Kidney epithelial cell (primary cell): ENCODE measurements at regions not wholly inside any gene's neighbourhood (a gene's known extent, or its start where the extent isn't known, plus 50 kb on each side); places are given as distances from the start of the nearest gene placed in this dataset.

Experiments used
- DNase-seq: peaks from one replicate; pipeline ENCODE4 v3.0.0-alpha.2; 2010; ENCODE audit warnings: low read depth
- H3K27me3 ChIP-seq: 2 replicates; pipeline ENCODE4 v1.6.0; 2011; ENCODE audit warnings: low read length; ENCODE audit not compliant: control insufficient read depth, insufficient read depth
- H3K36me3 ChIP-seq: 2 replicates; pipeline ENCODE4 v1.5.1; 2011; ENCODE audit warnings: low read length; ENCODE audit not compliant: control insufficient read depth, insufficient read depth
- H3K4me3 ChIP-seq: 2 replicates; pipeline ENCODE4 v1.5.1; 2011; ENCODE audit warnings: low read depth, mild to moderate bottlenecking, control low read depth, low read length
- TF ChIP-seq, protein P1 (sequence below): IDR thresholded peaks from 2 replicates; pipeline ENCODE4 v1.5.1; 2011; ENCODE audit warnings: mild to moderate bottlenecking, moderate library complexity, low read length, control low read depth, inconsistent platforms; ENCODE audit not compliant: insufficient read depth, poor library complexity, severe bottlenecking

DNA sequence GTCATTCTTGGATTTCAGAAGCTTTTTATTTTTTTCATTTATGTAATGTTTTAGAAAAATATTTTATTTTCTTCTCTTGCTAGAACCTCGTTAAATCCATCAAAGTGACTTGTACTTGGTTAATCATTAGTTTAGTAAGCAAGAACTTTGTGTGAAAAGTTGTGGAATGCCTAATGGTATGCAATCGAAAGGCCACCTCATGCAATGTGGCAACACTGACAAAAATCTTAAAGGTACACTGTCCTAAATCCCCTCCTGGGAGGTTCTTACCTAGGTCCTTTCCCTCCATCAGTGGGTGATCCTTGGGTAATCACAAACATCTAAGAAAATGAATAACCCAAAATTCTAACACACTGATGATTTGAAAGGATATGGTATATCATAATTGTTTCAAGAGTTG is 304.2 kb downstream of the DNAH5 start:
- peak; percentile 63 for DNase-seq
- TF ChIP-seq, protein P1, sequence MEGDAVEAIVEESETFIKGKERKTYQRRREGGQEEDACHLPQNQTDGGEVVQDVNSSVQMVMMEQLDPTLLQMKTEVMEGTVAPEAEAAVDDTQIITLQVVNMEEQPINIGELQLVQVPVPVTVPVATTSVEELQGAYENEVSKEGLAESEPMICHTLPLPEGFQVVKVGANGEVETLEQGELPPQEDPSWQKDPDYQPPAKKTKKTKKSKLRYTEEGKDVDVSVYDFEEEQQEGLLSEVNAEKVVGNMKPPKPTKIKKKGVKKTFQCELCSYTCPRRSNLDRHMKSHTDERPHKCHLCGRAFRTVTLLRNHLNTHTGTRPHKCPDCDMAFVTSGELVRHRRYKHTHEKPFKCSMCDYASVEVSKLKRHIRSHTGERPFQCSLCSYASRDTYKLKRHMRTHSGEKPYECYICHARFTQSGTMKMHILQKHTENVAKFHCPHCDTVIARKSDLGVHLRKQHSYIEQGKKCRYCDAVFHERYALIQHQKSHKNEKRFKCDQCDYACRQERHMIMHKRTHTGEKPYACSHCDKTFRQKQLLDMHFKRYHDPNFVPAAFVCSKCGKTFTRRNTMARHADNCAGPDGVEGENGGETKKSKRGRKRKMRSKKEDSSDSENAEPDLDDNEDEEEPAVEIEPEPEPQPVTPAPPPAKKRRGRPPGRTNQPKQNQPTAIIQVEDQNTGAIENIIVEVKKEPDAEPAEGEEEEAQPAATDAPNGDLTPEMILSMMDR: no peak
- no peaks in the 10 kb centered on the region for H3K27me3 ChIP-seq
- H3K36me3 ChIP-seq: no peaks in the 10 kb centered on the region
- no peak overlapping the region for H3K4me3 ChIP-seq

DNA sequence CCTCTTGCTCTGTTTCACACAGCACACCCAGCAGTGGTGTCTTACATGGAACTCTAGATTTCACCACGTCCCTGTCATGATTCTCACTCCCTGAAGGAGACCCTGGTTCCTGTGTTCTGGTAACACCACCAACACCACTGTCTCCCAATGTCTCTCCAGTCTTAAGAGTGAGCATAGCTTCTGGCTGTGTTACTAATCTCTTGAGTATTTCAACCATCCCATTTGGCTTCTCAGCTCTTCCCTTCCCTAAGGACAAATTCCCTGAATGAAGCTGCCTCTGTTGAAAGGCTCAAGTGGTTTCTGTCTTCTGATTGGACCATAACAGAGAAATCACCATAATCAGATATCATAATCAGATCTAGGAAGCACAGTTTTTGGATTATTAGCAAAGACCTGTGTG is 311.8 kb downstream of the DNAH5 start:
- peak; percentile 19 for DNase-seq
- Histone ChIP-seq H3K36me3 (no peaks in the 10 kb centered on the region), H3K27me3 (no peaks in the 10 kb centered on the region), H3K4me3 (no peak overlapping the region)
- TF ChIP-seq, protein P1: no peak

DNA sequence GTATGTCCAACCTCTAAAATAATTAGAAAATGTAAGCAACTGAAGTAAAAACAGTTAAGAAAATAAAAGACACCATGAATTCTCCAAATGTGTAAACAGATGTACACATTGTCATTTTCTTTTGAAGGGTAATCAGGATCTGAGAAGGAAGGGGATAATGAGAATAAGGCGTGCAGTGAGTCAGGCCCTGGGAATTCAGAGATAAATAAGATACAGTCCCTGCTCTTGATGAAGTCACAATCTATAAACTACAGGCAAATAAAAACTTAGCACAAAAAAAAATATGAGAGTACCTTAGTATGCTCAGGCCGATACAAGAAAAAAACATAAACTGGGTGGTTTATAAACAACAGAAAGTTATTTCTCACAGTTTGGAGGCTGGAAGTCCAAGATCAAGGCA is 315.3 kb downstream of the DNAH5 start:
- no peak for DNase-seq

GRCh38 chr5:13627673-13628454 is 316.6 kb downstream of the DNAH5 start:
- no peak for DNase-seq
- no peaks in the 10 kb centered on the region for H3K36me3 ChIP-seq
- no peak overlapping the region for H3K4me3 ChIP-seq
- TF ChIP-seq, protein P1: no peak
- no peaks in the 10 kb centered on the region for H3K27me3 ChIP-seq

More for the DNA sequence above, 315.3 kb downstream of the DNAH5 start:
- no peaks in the 10 kb centered on the region for H3K36me3 ChIP-seq
- no peak overlapping the region for H3K4me3 ChIP-seq
- no peaks in the 10 kb centered on the region for H3K27me3 ChIP-seq
- TF ChIP-seq, protein P1: no peak

GRCh38 chr5:13625616-13626198 is 318.8 kb downstream of the DNAH5 start:
- Histone ChIP-seq H3K4me3 (no peak overlapping the region), H3K36me3 (no peaks in the 10 kb centered on the region), H3K27me3 (no peaks in the 10 kb centered on the region)
- TF ChIP-seq, protein P1: no peak
- DNase-seq: no peak
